CD4-positive, alpha-beta T cell treated with Interleukin-4 for 4 hours (primary cell): ENCODE measurements at regions not wholly inside any gene's neighbourhood (a gene's known extent, or its start where the extent isn't known, plus 50 kb on each side); places are given as distances from the start of the nearest gene placed in this dataset.

Experiments
- DNase-seq: peaks from one replicate; pipeline ENCODE4 v3.0.0-alpha.2; 2020

GRCh38 chr18:21162786-21163185 lies 51.2 kb upstream of the ROCK1 start:
- DNase-seq: no peak

GRCh38 chr18:21163647-21164547 lies 52.3 kb upstream of the ROCK1 start:
- peak; percentile 14 for DNase-seq

DNA sequence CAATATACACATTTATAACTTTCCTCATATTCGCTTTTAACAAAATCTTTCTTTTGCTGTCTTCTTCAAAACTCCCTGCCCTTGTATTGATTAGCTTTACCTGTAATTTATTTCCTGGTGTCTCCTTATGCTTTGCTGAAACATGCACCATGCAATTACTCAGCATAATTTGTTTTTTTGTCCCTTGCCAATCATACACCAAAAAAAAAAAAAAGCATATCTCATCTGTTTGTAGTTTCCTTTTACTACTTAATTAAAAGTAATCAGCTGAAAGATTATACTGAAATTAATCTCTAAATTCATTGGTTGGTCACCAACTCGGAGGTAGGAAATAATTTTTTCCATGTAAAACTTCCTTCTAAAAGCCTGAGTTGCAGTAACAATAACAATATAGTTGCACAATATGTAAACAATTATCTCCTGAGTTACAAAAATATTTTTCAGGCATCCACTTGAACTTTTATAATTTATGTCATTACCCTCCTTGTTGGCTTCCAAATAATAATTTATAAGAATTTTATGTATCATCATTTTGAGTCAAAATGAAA lies 53.0 kb upstream of the ROCK1 start:
- DNase-seq: no peak

DNA sequence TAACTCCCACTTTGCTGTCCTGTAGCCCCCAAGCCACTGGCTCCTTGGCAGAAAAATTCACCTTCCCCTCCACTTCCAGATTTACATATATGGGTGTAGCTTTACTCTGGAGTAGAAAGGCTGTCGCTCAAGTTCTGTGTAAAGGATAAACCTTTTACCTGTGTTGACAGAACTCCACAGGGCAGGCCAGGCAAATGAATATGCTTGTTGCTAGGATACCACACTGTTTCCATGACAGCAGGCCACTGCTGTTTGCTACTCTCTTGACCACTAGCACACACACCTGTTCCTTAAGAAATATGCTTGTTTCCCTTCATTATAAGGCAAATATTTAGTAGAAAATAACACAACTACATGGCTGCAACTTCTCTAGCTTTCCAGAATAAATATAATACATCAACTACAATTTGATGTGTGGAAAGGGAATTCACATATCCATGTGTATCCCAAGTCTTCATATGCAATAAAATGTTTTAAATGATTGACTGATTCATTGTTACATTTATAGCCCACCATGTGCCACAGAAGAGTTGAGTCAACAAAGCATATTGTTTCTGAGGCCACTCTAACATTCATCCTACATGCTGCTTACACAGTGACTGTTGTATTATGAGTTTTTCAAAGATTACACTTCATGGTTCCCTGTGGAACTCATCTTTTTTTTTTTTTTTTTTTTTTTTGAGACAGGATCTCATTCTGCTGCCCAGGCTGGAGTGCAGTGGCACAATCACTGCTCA lies 56.2 kb upstream of the ROCK1 start:
- no peak for DNase-seq

DNA sequence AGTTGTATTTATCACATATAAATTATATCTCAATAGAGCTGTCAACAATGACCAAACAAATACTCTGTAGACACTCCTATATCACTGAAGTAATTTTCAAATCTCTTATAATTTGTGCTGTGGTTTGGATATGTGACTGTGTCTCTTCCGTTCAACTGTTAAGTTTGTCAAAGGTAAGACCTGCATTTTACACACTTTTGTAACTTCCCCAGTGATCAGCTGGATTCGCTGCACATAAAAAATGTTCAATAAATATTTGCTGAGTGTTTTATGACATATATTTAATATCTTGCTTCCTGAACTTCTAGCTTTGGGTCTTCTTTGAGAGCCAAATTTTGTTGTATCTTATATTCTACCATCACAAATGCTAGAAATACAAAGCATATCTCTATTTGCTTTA lies 57.3 kb upstream of the ROCK1 start:
- DNase-seq: no peak

- no peak for DNase-seq
Observed at GRCh38 chr18:21177822-21178221, 64.2 kb upstream of the GREB1L start.

GRCh38 chr18:21179590-21180220 lies 62.3 kb upstream of the GREB1L start:
- peak; percentile 54 for DNase-seq

- DNase-seq: no peak
Observed at GRCh38 chr18:21180588-21180987, 61.4 kb upstream of the GREB1L start.

DNA sequence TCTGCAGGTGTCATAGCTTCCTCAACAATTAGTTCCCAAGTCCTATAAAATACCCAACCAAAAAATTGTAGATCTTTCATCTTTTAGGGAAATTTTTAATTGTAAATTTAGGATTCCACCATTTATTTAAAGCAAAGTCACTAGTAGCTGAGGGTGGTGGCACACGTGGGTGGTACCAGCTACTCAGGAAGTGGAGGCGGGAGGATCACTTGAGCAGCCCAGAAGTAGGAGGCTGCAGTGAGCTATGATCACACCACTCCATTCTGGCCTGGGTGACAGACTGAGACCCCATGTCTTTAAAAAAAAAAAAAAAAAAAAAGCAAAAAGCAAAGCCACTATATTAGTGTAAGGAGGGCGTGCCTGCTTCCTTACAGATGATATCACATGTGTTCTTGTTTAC lies 60.3 kb upstream of the GREB1L start:
- no peak for DNase-seq

GRCh38 chr18:21183670-21184069 lies 58.4 kb upstream of the GREB1L start:
- DNase-seq: no peak

DNA sequence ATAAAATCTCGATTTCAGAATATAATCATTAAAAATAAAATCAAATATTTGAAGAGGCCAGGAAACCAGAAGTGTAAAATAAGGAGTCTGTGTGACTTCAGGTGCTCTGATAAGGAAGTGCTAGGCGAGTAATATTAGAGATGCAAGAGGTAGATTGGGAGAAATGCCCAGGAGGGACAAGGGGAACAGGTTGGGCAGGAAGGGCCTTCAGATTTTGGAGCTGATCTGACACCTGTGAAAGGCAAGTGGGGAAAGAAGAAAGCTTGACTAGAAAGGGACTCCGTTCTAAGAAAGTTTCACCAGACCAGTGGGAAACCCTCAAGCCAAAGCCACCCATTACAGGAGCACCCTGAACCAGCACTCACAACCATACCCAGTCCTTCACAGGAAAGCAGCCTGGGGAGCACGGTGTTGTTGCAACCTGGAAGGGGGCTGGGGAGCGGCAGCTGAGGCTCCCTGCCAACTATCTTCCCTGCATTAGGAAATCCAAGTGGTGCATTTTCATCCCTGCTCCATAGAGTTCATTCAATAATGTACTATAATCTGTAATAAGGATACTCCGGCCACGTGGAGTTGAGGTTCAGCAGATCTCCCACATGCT lies 57.5 kb upstream of the GREB1L start:
- no peak for DNase-seq

GRCh38 chr18:21187886-21188285 lies 54.1 kb upstream of the GREB1L start:
- DNase-seq: no peak

- DNase-seq: no peak
Observed at GRCh38 chr18:21191596-21192307, 50.3 kb upstream of the GREB1L start.
